Mammary epithelial cell (primary cell): ENCODE measurements at regions not wholly inside any gene's neighbourhood (a gene's known extent, or its start where the extent isn't known, plus 50 kb on each side); places are given as distances from the start of the nearest gene placed in this dataset.

ENCODE experiments used
- EZH2 ChIP-seq: IDR thresholded peaks from 2 replicates; pipeline ENCODE4 v1.6.1; 2012; ENCODE audit warnings: low read length, inconsistent platforms, borderline replicate concordance
- TF ChIP-seq, protein P1 (sequence below), 2 donors: IDR thresholded peaks in 1 of 2; conservative IDR thresholded peaks in 1 of 2; 2 replicates each; pipeline ENCODE4 v1.5.1; 2011 to 2012; ENCODE audit warnings: inconsistent platforms in 2 of 2, low read length in 2 of 2, mild to moderate bottlenecking in 2 of 2, control low read depth in 1 of 2, low read depth in 1 of 2; ENCODE audit not compliant: insufficient read depth in 1 of 2; ENCODE audit errors: extremely low read depth in 1 of 2

GRCh38 chr5:68084396-68084795, 131.2 kb upstream of the PIK3R1 start:
- TF ChIP-seq, protein P1, sequence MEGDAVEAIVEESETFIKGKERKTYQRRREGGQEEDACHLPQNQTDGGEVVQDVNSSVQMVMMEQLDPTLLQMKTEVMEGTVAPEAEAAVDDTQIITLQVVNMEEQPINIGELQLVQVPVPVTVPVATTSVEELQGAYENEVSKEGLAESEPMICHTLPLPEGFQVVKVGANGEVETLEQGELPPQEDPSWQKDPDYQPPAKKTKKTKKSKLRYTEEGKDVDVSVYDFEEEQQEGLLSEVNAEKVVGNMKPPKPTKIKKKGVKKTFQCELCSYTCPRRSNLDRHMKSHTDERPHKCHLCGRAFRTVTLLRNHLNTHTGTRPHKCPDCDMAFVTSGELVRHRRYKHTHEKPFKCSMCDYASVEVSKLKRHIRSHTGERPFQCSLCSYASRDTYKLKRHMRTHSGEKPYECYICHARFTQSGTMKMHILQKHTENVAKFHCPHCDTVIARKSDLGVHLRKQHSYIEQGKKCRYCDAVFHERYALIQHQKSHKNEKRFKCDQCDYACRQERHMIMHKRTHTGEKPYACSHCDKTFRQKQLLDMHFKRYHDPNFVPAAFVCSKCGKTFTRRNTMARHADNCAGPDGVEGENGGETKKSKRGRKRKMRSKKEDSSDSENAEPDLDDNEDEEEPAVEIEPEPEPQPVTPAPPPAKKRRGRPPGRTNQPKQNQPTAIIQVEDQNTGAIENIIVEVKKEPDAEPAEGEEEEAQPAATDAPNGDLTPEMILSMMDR (conservative IDR thresholded peaks at IDR 0.05 in 1 of 2, IDR thresholded peaks at IDR 0.05 in 1 of 2; ENCODE audit: extremely low read depth in 1 of 2, insufficient read depth in 1 of 2, low read depth in 1 of 2, low read length in 2 of 2) = no peak
- TF ChIP-seq EZH2 = no peak
